ENCODE measurements at regions not wholly inside any gene's neighbourhood (a gene's known extent, or its start where the extent isn't known, plus 50 kb on each side); places are given as distances from the start of the nearest gene placed in this dataset.

- TF ChIP-seq CTCF (IDR thresholded peaks at IDR 0.05; ENCODE audit: low read depth, low read length) = no peak
- H3K4me3 ChIP-seq (replicated peaks in 1 of 2; ENCODE audit: low read depth in 2 of 2, low read length in 2 of 2) = no peak overlapping the region
- no peak for DNase-seq (ENCODE audit: low read depth in 2 of 2)
Observed at GRCh38 chr4:8737075-8737474, 134.6 kb downstream of the HMX1 start.

DNA sequence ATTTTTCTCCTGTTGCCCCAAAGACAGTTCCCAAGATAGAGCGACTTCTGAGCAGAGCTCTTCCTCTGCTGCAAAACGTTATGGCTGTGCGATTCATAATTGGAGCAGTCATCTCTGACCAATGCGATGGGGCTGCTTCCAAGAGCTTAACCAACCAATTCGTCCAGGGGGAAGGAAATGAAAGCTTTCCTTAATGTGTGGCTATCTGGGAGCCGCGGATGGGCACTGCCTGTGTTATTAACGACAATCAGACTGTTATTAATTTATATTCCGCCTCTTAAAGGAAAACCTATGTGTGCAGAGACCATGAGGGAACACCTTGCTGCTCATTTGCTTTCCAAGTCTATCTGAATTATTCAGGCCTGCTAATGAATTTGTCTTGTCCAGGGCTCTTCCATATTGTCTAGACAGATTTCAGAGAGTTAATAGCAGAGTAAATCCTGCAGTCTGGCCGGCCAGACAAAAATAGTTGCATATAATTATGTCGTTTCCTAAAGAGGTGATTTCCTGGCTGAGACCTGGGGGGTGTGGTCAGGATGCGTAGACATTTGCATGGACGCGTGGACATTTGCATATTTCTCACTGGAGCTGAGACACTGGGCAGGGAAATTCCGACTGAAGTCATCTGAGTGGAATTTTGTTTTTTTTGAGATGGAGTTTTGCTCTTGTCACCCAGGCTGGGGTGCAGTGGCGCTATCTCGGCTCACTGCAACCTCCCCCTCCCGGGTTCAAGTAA, 135.4 kb downstream of the HMX1 start:
- no peak overlapping the region for H3K4me3 ChIP-seq (replicated peaks in 1 of 2; ENCODE audit: low read depth in 2 of 2, low read length in 2 of 2)
- TF ChIP-seq CTCF (IDR thresholded peaks at IDR 0.05; ENCODE audit: low read depth, low read length) = no peak
- DNase-seq (ENCODE audit: low read depth in 2 of 2) = no peak

- H3K4me3 ChIP-seq (replicated peaks in 1 of 2; ENCODE audit: low read depth in 2 of 2, low read length in 2 of 2) = no peak overlapping the region
- TF ChIP-seq CTCF (IDR thresholded peaks at IDR 0.05; ENCODE audit: low read depth, low read length) = no peak
Observed at GRCh38 chr4:8735236-8736089, 136.2 kb downstream of the HMX1 start.

GRCh38 chr4:8732681-8733243, 138.9 kb downstream of the HMX1 start:
- no peak for DNase-seq (ENCODE audit: low read depth in 2 of 2)
- TF ChIP-seq CTCF (IDR thresholded peaks at IDR 0.05; ENCODE audit: low read depth, low read length) = no peak
- no peak overlapping the region for H3K4me3 ChIP-seq (replicated peaks in 1 of 2; ENCODE audit: low read depth in 2 of 2, low read length in 2 of 2)

More at GRCh38 chr4:8735236-8736089, 136.2 kb downstream of the HMX1 start:
- DNase-seq (ENCODE audit: low read depth in 2 of 2) = no peak

- no peak for DNase-seq (ENCODE audit: low read depth in 2 of 2)
- no peak overlapping the region for H3K4me3 ChIP-seq (replicated peaks in 1 of 2; ENCODE audit: low read depth in 2 of 2, low read length in 2 of 2)
- TF ChIP-seq CTCF (IDR thresholded peaks at IDR 0.05; ENCODE audit: low read depth, low read length) = no peak
Observed at GRCh38 chr4:8732092-8732491, 139.5 kb downstream of the CPZ start.

DNA sequence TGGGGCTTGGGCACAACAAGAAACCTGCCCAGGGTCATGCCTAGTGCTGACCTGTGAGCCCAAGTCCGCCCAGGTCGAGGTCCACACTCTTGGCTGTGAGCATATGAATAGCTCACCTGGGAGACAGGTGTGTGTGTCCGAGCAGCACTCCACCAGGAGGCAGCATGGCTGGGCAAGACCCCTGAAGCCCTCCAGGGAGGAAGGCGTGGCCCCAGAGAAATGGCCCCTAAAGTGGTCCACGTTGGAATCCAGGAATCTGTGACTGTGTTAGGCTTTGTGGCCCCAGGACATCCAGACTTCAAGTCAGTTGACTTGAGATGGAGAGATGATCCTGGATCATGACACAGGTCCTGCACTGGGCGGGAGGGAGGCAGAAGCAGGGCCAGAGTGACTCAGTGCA, 138.8 kb downstream of the CPZ start:
- TF ChIP-seq CTCF (IDR thresholded peaks at IDR 0.05; ENCODE audit: low read depth, low read length) = no peak
- no peak for DNase-seq (ENCODE audit: low read depth in 2 of 2)
- no peak overlapping the region for H3K4me3 ChIP-seq (replicated peaks in 1 of 2; ENCODE audit: low read depth in 2 of 2, low read length in 2 of 2)

Measured in cardiac fibroblast (primary cell).